ENCODE measurements at regions not wholly inside any gene's neighbourhood (a gene's known extent, or its start where the extent isn't known, plus 50 kb on each side); places are given as distances from the start of the nearest gene placed in this dataset.
A peak's percentile ranks its signal among the peaks of the same experiment; 100 is the strongest.

DNA sequence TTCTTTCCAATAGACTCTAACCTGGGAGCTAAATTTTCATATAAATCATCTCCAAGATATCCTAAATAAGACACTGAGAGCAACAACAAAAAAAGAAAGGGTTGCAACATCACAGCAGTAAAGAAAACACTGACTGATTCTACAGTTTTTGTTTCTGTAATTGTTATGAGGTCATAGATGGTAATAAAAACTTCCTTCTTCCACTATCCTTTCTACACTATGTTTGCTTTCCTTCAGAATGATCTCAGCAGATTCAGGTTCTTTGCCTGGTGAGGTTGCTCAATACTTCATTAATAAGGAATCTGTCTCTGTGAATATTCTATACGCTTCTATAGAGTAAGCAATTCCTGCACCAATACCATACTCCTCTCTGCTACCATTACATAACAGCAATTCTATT is 835.6 kb upstream of the GRAMD2B start:
- DNase-seq = no peak

- no peak for DNase-seq
These were observed 830.4 kb upstream of the GRAMD2B start for GRCh38 chr5:125592856-125593255.

DNA sequence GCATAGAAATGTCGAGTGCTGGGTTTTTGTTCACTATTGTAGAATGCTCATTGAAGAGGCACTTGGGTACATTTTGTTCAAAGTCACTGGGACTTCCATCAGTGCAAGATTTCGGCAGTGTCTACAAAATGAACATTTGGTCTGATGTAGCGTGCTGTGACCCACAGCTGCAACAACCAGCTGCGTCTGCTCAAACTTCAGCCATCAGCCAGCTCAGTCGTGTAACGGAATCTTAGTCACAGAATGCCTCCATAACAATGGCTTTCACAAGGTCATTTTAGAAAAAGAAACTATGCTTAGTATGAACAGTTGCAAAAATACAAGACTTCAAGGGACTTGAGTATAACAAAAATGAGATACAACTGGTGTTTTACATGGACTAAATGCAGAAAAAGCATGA is 828.1 kb upstream of the GRAMD2B start:
- DNase-seq = no peak

DNA sequence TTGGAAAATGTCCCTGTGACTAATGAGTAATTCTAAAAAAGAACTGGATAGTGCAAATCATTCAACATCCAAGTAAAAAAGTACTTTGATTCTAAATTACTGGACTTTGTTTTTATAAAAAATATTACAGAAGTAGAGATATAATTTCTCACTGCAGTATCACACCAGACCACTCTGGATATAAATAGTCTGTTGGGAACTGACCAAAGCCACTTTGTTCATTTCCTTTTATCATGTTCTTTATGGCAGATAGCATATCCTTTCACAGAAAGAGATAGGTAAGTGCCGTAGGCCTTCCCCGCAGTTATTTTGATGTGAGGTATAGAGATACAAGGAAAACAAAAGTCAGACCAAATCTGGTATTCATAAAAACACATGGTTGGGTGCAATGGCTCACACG is 827.4 kb upstream of the GRAMD2B start:
- DNase-seq = no peak

DNA sequence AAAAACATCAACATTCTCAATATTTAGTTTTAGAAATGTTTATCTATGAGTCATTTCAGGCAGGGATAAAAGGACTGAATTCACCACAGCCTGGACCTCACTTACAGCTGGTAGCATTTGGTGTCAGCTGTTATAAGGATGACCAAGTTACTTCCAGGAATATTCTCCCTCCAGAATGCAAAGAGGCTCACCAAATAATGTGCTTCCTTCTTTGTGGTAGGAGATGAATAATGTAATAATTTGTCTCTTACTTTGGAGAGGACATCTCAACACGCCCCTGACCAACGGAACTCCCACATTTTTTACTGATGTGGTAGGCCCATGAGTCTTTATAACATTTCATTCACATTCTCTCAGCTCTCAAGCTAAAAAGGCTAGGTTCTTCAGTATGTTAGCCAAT is 825.9 kb upstream of the GRAMD2B start:
- no peak for DNase-seq

- no peak for DNase-seq
These were observed 822.6 kb upstream of the GRAMD2B start for GRCh38 chr5:125600559-125600958.

- DNase-seq = no peak
These were observed 821.0 kb upstream of the GRAMD2B start for GRCh38 chr5:125602184-125602583.

GRCh38 chr5:125603321-125603720 is 819.9 kb upstream of the GRAMD2B start:
- no peak for DNase-seq

DNA sequence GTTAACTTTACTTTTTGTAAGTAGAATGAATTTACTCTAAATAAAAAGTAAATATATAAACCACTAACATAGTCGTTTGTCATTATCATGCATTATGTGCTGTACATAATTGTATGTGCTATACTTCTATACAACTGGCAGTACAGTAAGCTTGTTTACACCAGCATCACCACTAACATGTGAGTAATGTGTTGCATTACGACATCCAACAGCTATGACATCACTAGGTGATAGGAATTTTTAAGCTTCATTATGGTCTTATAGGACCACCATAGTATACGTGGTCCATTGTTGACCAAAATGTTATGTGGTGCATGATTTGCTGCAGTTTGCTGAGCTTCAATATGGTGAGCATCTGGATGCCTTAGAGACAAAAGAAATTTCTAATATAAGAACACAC is 819.1 kb upstream of the GRAMD2B start:
- DNase-seq = no peak

GRCh38 chr5:125607018-125607417 is 816.2 kb upstream of the GRAMD2B start:
- DNase-seq = no peak

- no peak for DNase-seq
These were observed 814.2 kb upstream of the GRAMD2B start for GRCh38 chr5:125609011-125609410.

DNA sequence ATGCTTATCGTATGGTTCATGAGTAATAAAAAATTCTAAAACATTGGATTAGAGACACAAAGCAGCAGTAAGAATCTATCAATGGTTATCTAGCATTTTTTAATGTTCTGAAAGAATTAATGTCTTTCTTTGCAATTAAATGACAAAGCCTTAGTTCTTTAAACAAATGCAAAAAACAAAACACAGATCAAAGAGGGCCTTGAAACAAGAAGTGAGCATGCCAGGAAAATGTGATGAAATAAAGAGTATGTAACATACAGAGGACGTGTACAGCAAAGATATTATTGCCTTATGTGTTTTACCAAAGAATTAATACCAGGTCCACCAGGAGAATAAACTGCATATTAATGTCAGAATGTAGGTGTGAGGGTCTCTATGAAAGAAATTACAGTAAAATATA is 812.3 kb upstream of the GRAMD2B start:
- DNase-seq = no peak

GRCh38 chr5:125611541-125611940 is 811.7 kb upstream of the GRAMD2B start:
- no peak for DNase-seq

GRCh38 chr5:125612181-125612721 is 811.0 kb upstream of the GRAMD2B start:
- peak; percentile 90 for DNase-seq

GRCh38 chr5:125612776-125613175 is 810.4 kb upstream of the GRAMD2B start:
- no peak for DNase-seq

- DNase-seq = no peak
These were observed 793.0 kb upstream of the GRAMD2B start for GRCh38 chr5:125630237-125630636.

DNA sequence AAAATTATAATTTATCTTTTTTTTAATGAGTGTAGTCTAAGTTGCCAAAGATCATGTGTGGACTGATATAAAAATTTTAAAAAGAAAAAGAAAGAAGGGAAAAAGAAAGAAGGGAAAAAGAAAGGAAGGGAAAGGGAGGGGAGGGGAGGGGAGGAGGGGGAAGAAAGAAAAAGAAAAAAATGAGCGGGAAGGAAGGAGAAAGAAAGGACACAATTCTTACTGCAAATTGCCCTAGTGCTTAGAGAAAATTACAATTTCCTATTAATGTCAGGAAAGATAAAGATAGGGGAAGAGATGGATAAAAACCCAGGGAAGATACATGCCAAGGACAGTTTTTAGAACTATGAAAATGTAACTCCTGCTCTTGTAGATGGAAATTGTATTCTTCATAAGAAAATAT is 789.7 kb upstream of the GRAMD2B start:
- DNase-seq = no peak

- peak; percentile 27 for DNase-seq
These were observed 788.9 kb upstream of the GRAMD2B start for GRCh38 chr5:125634216-125634835.

- no peak for DNase-seq
These were observed 783.4 kb upstream of the GRAMD2B start for GRCh38 chr5:125639858-125640257.

- DNase-seq = no peak
These were observed 770.4 kb upstream of the GRAMD2B start for GRCh38 chr5:125652761-125653160.

DNA sequence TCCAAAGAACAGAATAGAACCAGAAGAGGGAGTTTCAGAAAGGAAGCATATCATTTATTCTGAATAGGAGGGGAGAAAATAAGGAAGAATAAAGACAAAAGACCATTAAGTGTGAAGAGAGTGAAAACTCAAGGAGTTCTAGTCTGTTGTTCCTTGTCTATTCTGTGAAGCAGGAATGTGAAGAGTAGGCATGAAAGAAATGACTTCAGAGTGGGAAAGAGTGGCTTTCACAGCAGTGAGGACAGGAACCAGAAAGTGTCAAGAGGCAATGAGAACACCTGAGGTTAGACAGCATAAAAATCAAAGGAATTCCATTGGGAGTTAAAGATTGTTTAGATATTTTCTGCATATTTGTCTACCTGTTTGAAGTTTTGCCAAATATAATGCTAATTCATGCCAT is 768.8 kb upstream of the GRAMD2B start:
- DNase-seq = no peak

DNA sequence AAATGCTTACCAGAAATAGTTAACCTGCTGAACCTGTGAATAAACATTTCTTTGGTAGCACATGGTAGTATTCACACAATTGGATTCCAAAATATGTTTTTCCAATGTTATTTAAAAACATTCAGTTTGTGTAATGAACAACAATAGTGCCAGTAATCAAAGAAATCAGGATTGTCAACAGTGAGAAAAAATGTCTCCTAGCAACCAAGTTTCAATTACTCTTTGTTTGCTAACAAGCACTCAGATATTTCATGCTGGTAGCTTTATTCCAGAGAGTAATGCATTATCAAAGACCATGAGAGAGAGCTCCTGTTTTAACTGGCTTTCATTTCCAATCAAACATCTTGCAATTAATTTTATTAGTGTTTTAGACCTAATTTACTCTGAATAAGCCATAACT is 768.1 kb upstream of the GRAMD2B start:
- DNase-seq = no peak

- DNase-seq = no peak
These were observed 765.3 kb upstream of the GRAMD2B start for GRCh38 chr5:125657936-125658335.

DNA sequence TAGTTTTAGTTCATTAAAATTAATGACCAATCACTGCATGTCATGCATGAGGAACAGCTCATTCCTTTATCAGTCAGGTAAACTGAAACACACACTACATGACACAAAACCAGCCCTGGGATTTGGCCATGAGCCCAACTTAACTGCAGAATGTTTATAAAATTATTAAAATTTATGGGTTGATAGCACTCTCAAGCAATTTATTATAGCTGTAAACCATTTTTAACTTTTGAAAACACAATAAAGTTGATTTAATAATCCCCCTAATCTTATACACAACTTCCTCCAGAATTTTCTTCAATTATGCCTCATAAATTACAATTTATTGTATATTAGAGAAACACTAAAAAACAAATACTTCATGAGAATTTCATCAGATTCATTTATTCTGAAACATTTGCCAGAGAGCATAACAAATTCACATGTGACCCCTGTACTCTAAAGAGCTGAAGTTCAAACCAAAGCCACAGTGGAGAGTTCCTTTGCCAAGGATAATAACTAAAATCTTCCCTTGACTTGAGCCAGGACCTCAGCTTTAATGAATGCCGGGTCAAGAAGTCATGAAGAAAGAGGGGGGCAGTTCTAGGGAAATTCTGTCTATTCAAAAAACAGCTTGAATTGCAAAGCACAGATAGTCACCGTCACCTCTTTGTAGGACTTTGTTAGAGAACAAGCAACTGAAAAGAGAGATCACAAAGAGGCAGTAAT is 763.7 kb upstream of the GRAMD2B start:
- no peak for DNase-seq
